Sigmoid colon (tissue), 6 donors: ENCODE measurements at regions not wholly inside any gene's neighbourhood (a gene's known extent, or its start where the extent isn't known, plus 50 kb on each side); places are given as distances from the start of the nearest gene placed in this dataset.

Source experiments
- DNase-seq: peaks from one replicate; pipeline ENCODE4 v3.0.0-alpha.2; 2019
- H3K27ac ChIP-seq, 4 donors: fragments of 200-600 bp; sonication (generic); one replicate each; pipeline ENCODE4 v1.5.1; 2016 to 2019; ENCODE audit warnings: mild to moderate bottlenecking in 1 of 4
- H3K27me3 ChIP-seq, 3 donors: fragments of 200-600 bp; sonication (generic); one replicate each; pipeline ENCODE4 v1.5.1; 2019; ENCODE audit warnings: mild to moderate bottlenecking in 1 of 3
- H3K36me3 ChIP-seq, 4 donors: fragments of 200-600 bp; sonication (generic); one replicate each; pipeline ENCODE4 v1.5.1; 2016 to 2019
- H3K4me1 ChIP-seq, 4 donors: fragments of 200-600 bp; sonication (generic); one replicate each; pipeline ENCODE4 v1.5.1; 2017 to 2019
- H3K4me3 ChIP-seq, 4 donors: fragments of 200-600 bp; sonication (generic); one replicate each; pipeline ENCODE4 v1.5.1; 2017 to 2019; ENCODE audit warnings: mild to moderate bottlenecking in 2 of 4, moderate library complexity in 1 of 4
- H3K9me3 ChIP-seq, 4 donors: fragments of 200-600 bp in 3 of 4; sonication (generic) in 3 of 4; one replicate each; pipeline versions ENCODE4 v1.5.1 to v1.6.1; 2013 to 2019
- EP300 ChIP-seq, 4 donors: sonication (generic); formaldehyde crosslinking; IDR thresholded peaks; one replicate each; pipeline ENCODE4 v1.6.1; 2017; ENCODE audit warnings: antibody characterized with exemption in 4 of 4
- POLR2A ChIP-seq, 2 donors: fragments of 450-650 bp; IDR thresholded peaks; one replicate each; pipeline ENCODE4 v1.6.1; 2016; ENCODE audit warnings: antibody characterized with exemption in 2 of 2, mild to moderate bottlenecking in 2 of 2, moderate library complexity in 2 of 2
- POLR2AphosphoS5 ChIP-seq, 4 donors: sonication (generic); formaldehyde crosslinking; IDR thresholded peaks; one replicate each; pipeline ENCODE4 v1.6.1; 2017; ENCODE audit warnings: antibody characterized with exemption in 4 of 4
- WGBS, 2 donors: extraction: QIAGEN DNeasy Blood & Tissue Kit; methylation state at CpG; one replicate each; pipeline ENCODE4 v1.1.7; 2013; 5-methylcytosine and 5-hydroxymethylcytosine counted together
- intact Hi-C: fragments of 100-400 bp; cut with DNase I; formaldehyde crosslinking; loops from one replicate; pipeline ENCODE4 v1.15.1; 2023
- TF ChIP-seq, protein P1 (sequence below), 4 experiments: fragments of 450-650 bp in 3 of 4; fragments of 200-600 bp in 1 of 4; IDR thresholded peaks; one replicate each; pipeline ENCODE4 v1.5.1; 2016 to 2019; ENCODE audit warnings: antibody characterized with exemption in 4 of 4, mild to moderate bottlenecking in 3 of 4, moderate library complexity in 2 of 4
- donor health status: healthy with polysubstance abuse.
- donor health status: healthy.

DNA sequence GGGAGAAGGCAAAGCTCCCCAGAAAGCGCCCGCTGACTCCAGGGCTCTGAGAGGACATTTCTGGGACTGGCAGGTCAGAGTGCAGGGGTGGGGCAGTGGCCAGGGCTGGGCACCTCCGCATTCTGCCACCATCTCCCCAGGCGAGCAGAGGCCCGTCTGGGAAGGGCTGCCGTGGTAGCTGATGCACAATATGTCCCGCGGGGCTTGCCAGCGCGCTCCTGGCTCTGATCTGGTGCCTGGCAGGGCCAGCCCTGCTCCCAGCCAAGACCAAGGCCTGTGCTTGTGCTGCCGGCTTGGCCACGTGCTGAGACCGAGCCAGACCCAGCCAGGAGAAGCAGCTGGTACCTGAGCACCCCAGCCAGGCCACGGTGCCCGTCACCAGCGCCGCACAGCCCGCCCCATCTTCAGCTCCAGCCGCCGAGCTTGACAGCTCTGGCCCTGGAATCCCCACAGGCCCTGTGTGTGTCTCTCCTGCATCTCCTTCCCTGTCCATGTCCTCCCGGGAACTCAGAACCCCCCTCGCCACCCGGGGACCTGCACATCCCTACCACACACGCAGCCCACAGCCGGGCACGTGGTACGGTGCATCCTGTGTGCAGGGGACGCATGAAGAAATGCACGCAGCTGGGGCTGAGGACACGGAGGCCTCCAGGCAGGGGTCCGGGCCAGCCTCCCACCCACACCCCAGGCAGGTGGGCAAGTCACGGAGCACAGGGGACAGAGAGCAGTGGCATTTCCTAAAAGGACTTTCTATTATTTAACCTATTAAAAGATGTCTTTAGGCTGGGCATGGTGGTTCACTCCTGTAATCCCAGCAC lies 68.6 kb upstream of the C14orf180 start:
- Histone ChIP-seq H3K27ac (no peak overlapping the region), H3K27me3 (peaks cover 0 to 17% (median 6%) of the 10 kb centered on the region in 3 donors), H3K4me1 (no peaks in the 10 kb centered on the region), H3K36me3 (no peaks in the 10 kb centered on the region), H3K4me3 (no peak overlapping the region), H3K9me3 (no peaks in the 10 kb centered on the region)
- 71 to 82% methylated on average over 32 of the region's 32 CpGs for WGBS, 2 donors
- TF ChIP-seq POLR2A (IDR thresholded peaks at IDR 0.05), result no peak
- TF ChIP-seq EP300 (IDR thresholded peaks at IDR 0.05), result no peak
- TF ChIP-seq, protein P1, sequence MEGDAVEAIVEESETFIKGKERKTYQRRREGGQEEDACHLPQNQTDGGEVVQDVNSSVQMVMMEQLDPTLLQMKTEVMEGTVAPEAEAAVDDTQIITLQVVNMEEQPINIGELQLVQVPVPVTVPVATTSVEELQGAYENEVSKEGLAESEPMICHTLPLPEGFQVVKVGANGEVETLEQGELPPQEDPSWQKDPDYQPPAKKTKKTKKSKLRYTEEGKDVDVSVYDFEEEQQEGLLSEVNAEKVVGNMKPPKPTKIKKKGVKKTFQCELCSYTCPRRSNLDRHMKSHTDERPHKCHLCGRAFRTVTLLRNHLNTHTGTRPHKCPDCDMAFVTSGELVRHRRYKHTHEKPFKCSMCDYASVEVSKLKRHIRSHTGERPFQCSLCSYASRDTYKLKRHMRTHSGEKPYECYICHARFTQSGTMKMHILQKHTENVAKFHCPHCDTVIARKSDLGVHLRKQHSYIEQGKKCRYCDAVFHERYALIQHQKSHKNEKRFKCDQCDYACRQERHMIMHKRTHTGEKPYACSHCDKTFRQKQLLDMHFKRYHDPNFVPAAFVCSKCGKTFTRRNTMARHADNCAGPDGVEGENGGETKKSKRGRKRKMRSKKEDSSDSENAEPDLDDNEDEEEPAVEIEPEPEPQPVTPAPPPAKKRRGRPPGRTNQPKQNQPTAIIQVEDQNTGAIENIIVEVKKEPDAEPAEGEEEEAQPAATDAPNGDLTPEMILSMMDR (IDR thresholded peaks at IDR 0.05), result no peak
- no peak for TF ChIP-seq POLR2AphosphoS5 (IDR thresholded peaks at IDR 0.05)
- DNase-seq, result no peak
- intact Hi-C loops, result no loop called here

- intact Hi-C loops, result no loop called here
- no peak for DNase-seq
- H3K9me3 ChIP-seq, result peaks cover 0 to under 1% (median 0%) of the 10 kb centered on the region in 4 donors
- H3K36me3 ChIP-seq, result no peaks in the 10 kb centered on the region
- no peak for TF ChIP-seq POLR2A (IDR thresholded peaks at IDR 0.05)
- TF ChIP-seq, protein P1 (IDR thresholded peaks at IDR 0.05), result no peak
- no peak for TF ChIP-seq EP300 (IDR thresholded peaks at IDR 0.05)
- no peak for TF ChIP-seq POLR2AphosphoS5 (IDR thresholded peaks at IDR 0.05)
- H3K27ac ChIP-seq, result no peak overlapping the region
- no peak overlapping the region for H3K4me3 ChIP-seq
- H3K27me3 ChIP-seq, result peaks cover 0 to 8% (median 6%) of the 10 kb centered on the region in 3 donors
- H3K4me1 ChIP-seq, result no peaks in the 10 kb centered on the region
- WGBS, 2 donors, result 80 to 85% methylated on average over 10 of the region's 10 CpGs
Measured at GRCh38 chr14:104512061-104512460, 67.5 kb upstream of the C14orf180 start.

DNA sequence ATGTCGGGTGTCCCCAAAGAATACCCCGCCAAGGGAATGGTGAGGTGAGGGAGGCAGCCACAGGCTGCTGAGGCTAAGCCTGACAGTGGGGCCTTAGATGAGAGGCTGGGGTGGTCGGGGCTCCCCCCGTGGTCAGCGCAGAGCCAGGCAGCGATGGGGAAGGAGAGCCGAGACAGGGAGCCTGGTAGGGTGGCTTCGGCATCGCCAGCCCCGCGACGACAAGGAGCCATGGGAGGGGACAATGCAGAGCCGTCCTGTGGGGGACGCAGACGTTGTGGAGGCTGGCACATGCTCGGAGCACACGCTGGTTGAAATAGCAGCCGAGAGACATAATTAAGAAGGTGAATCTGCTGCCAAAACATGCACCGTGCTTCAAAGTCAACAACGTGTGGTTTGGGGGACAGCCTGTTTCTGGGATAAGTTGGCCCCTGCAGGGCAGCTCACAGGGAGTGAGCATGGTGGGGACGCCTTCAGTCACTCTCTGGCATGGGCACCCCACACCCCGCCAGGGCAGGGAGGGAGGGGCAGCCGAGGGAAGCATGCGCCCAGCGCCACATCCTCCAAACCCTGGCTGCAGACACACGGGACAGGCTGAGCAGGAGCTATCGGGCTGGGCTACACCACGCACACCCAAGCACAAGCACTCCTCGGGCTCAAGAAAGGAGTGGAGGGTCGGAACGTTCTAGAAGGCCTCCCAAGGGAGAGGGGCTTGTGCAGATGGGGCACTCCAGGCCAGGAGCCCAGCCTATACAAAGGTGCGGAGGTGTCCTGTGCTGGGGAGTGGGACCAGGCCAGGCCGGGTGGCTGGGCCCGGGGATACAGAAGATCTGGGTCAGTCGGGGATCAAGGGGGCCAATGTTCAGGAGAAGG lies 66.6 kb upstream of the C14orf180 start:
- Histone ChIP-seq H3K4me1 (no peaks in the 10 kb centered on the region), H3K36me3 (no peaks in the 10 kb centered on the region), H3K27ac (no peak overlapping the region), H3K4me3 (no peak overlapping the region), H3K27me3 (peaks cover 0 to 10% (median 6%) of the 10 kb centered on the region in 3 donors), H3K9me3 (peaks cover 0 to 5% (median 2%) of the 10 kb centered on the region in 4 donors)
- TF ChIP-seq POLR2AphosphoS5 (IDR thresholded peaks at IDR 0.05), result no peak
- no peak for TF ChIP-seq EP300 (IDR thresholded peaks at IDR 0.05)
- TF ChIP-seq, protein P1 (IDR thresholded peaks at IDR 0.05), result no peak
- TF ChIP-seq POLR2A (IDR thresholded peaks at IDR 0.05), result no peak
- no peak for DNase-seq
- WGBS, 2 donors, result 77 to 78% methylated on average over 35 of the region's 35 CpGs
- intact Hi-C loops, result no loop called here

DNA sequence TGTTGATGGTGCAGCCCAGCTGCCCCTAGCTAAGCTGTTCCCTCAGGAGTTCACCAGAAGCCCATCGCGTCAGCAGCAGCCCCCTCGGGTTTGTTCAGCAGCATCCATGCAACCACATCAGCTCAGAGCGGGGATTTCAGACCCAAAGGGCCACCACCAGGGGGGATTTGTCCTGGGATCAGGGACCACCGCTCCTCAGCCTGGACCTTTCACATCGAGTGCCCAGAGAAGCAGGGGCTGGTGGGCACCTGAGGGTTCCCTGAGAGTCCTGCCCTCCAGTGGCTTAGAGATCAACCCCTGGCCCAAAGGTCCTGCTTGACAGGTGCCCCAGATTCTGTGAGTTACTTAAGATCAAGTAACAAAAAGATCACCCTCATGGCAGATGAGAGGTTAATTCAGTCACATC lies 65.9 kb upstream of the C14orf180 start:
- no peak for DNase-seq
- TF ChIP-seq POLR2A (IDR thresholded peaks at IDR 0.05), result no peak
- TF ChIP-seq EP300 (IDR thresholded peaks at IDR 0.05), result no peak
- TF ChIP-seq, protein P1 (IDR thresholded peaks at IDR 0.05), result no peak
- TF ChIP-seq POLR2AphosphoS5 (IDR thresholded peaks at IDR 0.05), result no peak
- no peak overlapping the region for H3K27ac ChIP-seq
- 88 to 89% methylated on average over 6 of the region's 6 CpGs for WGBS, 2 donors
- peaks cover 0 to 5% (median 2%) of the 10 kb centered on the region in 4 donors for H3K9me3 ChIP-seq
- no peak overlapping the region for H3K4me3 ChIP-seq
- no peaks in the 10 kb centered on the region for H3K4me1 ChIP-seq
- intact Hi-C loops, result no loop called here
- H3K36me3 ChIP-seq, result no peaks in the 10 kb centered on the region
- peaks cover 0 to 10% (median 6%) of the 10 kb centered on the region in 3 donors for H3K27me3 ChIP-seq
